Neural crest cell (in vitro differentiated cells): ENCODE measurements at regions not wholly inside any gene's neighbourhood (a gene's known extent, or its start where the extent isn't known, plus 50 kb on each side); places are given as distances from the start of the nearest gene placed in this dataset.

Source experiments
- DNase-seq: peaks from one replicate; pipeline ENCODE4 v3.0.0; 2021; ENCODE audit warnings: low read depth, mixed read lengths, low spot score
- H3K27ac Mint-ChIP-seq: one replicate; pipeline ENCODE4 v1.8.0; 2021; ENCODE audit warnings: mild to moderate bottlenecking, mixed read lengths; ENCODE audit not compliant: unreplicated experiment
- H3K27me3 Mint-ChIP-seq: 2 replicates; pipeline ENCODE4 v1.8.0; 2021; ENCODE audit warnings: low read depth, mild to moderate bottlenecking, mixed read lengths
- H3K36me3 Mint-ChIP-seq: 2 replicates; pipeline ENCODE4 v1.8.0; 2021; ENCODE audit warnings: low read depth, mild to moderate bottlenecking, mixed read lengths
- H3K4me1 Mint-ChIP-seq: 2 replicates; pipeline ENCODE4 v1.8.0; 2021; ENCODE audit warnings: mixed read lengths
- H3K4me3 Mint-ChIP-seq: one replicate; pipeline ENCODE4 v1.8.0; 2021; ENCODE audit warnings: mild to moderate bottlenecking, mixed read lengths
- H3K9me3 Mint-ChIP-seq: 2 replicates; pipeline ENCODE4 v1.8.0; 2021; ENCODE audit warnings: mixed read lengths
- CTCF ChIP-seq: fragments of 200-600 bp; sonication (generic); conservative IDR thresholded peaks from 2 replicates; pipeline ENCODE4 v1.5.0; 2021; ENCODE audit warnings: antibody characterized with exemption, mild to moderate bottlenecking

GRCh38 chr2:67286981-67287759 lies 110.0 kb upstream of the ETAA1 start:
- no peaks in the 10 kb centered on the region for H3K9me3 Mint-ChIP-seq
- no peaks in the 10 kb centered on the region for H3K27me3 Mint-ChIP-seq
- H3K4me1 Mint-ChIP-seq: peaks cover 11% of the 10 kb centered on the region

GRCh38 chr2:67289271-67289670 lies 107.9 kb upstream of the ETAA1 start:
- H3K27me3 Mint-ChIP-seq: no peaks in the 10 kb centered on the region
- DNase-seq: no peak
- TF ChIP-seq CTCF: no peak
- H3K4me3 Mint-ChIP-seq: no peak overlapping the region
- H3K4me1 Mint-ChIP-seq: peaks cover 8% of the 10 kb centered on the region
- no peaks in the 10 kb centered on the region for H3K9me3 Mint-ChIP-seq
- no peak overlapping the region for H3K27ac Mint-ChIP-seq
- no peaks in the 10 kb centered on the region for H3K36me3 Mint-ChIP-seq

More at GRCh38 chr2:67286981-67287759, 110.0 kb upstream of the ETAA1 start:
- Mint-ChIP-seq H3K27ac (no peak overlapping the region), H3K36me3 (no peaks in the 10 kb centered on the region), H3K4me3 (no peak overlapping the region)
- no peak for DNase-seq
- no peak for TF ChIP-seq CTCF

GRCh38 chr2:67289921-67290371 lies 107.2 kb upstream of the ETAA1 start:
- H3K27ac Mint-ChIP-seq: no peak overlapping the region
- TF ChIP-seq CTCF: no peak
- no peaks in the 10 kb centered on the region for H3K27me3 Mint-ChIP-seq
- no peak overlapping the region for H3K4me3 Mint-ChIP-seq
- H3K4me1 Mint-ChIP-seq: peaks cover 8% of the 10 kb centered on the region
- H3K36me3 Mint-ChIP-seq: no peaks in the 10 kb centered on the region
- no peaks in the 10 kb centered on the region for H3K9me3 Mint-ChIP-seq
- DNase-seq: no peak

GRCh38 chr2:67290451-67291290 lies 106.5 kb upstream of the ETAA1 start:
- Mint-ChIP-seq H3K27me3 (no peaks in the 10 kb centered on the region), H3K27ac (no peak overlapping the region), H3K4me1 (peaks cover 8% of the 10 kb centered on the region), H3K9me3 (no peaks in the 10 kb centered on the region), H3K4me3 (no peak overlapping the region), H3K36me3 (no peaks in the 10 kb centered on the region)
- TF ChIP-seq CTCF: no peak
- no peak for DNase-seq

GRCh38 chr2:67294218-67294617 lies 102.9 kb upstream of the ETAA1 start:
- TF ChIP-seq CTCF: no peak
- no peak for DNase-seq
- no peak overlapping the region for H3K4me3 Mint-ChIP-seq
- no peaks in the 10 kb centered on the region for H3K27me3 Mint-ChIP-seq
- no peaks in the 10 kb centered on the region for H3K9me3 Mint-ChIP-seq
- no peaks in the 10 kb centered on the region for H3K4me1 Mint-ChIP-seq
- H3K27ac Mint-ChIP-seq: no peak overlapping the region
- no peaks in the 10 kb centered on the region for H3K36me3 Mint-ChIP-seq
